ENCODE measurements at regions not wholly inside any gene's neighbourhood (a gene's known extent, or its start where the extent isn't known, plus 50 kb on each side); places are given as distances from the start of the nearest gene placed in this dataset.

GRCh38 chr1:101081496-101082488, 56.2 kb upstream of the DPH5 start:
- FAIRE-seq (no peak), DNase-seq (ENCODE audit: low read depth) (no peak)
- H3K27me3 ChIP-seq (ENCODE audit: control insufficient read depth, insufficient read depth, low read length), result no peaks in the 10 kb centered on the region
- no peak overlapping the region for H3K4me3 ChIP-seq (ENCODE audit: low read depth, low read length)
- no peaks in the 10 kb centered on the region for H3K36me3 ChIP-seq (ENCODE audit: control insufficient read depth, insufficient read depth, low read length)
- no peak for TF ChIP-seq CTCF (IDR thresholded peaks at IDR 0.05; ENCODE audit: insufficient read depth, low read length, severe bottlenecking)

- no peak for TF ChIP-seq CTCF (IDR thresholded peaks at IDR 0.05; ENCODE audit: insufficient read depth, low read length, severe bottlenecking)
- no peaks in the 10 kb centered on the region for H3K36me3 ChIP-seq (ENCODE audit: control insufficient read depth, insufficient read depth, low read length)
- no peak for DNase-seq (ENCODE audit: low read depth)
- H3K4me3 ChIP-seq (ENCODE audit: low read depth, low read length), result no peak overlapping the region
- FAIRE-seq, result no peak
- H3K27me3 ChIP-seq (ENCODE audit: control insufficient read depth, insufficient read depth, low read length), result no peaks in the 10 kb centered on the region
Measured at GRCh38 chr1:101080859-101081258, 55.3 kb upstream of the DPH5 start.

GRCh38 chr1:101079341-101079740, 53.8 kb upstream of the DPH5 start:
- H3K4me3 ChIP-seq (ENCODE audit: low read depth, low read length), result no peak overlapping the region
- FAIRE-seq (no peak), DNase-seq (ENCODE audit: low read depth) (no peak)
- TF ChIP-seq CTCF (IDR thresholded peaks at IDR 0.05; ENCODE audit: insufficient read depth, low read length, severe bottlenecking), result no peak
- H3K36me3 ChIP-seq (ENCODE audit: control insufficient read depth, insufficient read depth, low read length), result no peaks in the 10 kb centered on the region
- H3K27me3 ChIP-seq (ENCODE audit: control insufficient read depth, insufficient read depth, low read length), result no peaks in the 10 kb centered on the region

GRCh38 chr1:101077849-101078248, 52.3 kb upstream of the DPH5 start:
- DNase-seq (ENCODE audit: low read depth), result no peak
- no peaks in the 10 kb centered on the region for H3K36me3 ChIP-seq (ENCODE audit: control insufficient read depth, insufficient read depth, low read length)
- no peaks in the 10 kb centered on the region for H3K27me3 ChIP-seq (ENCODE audit: control insufficient read depth, insufficient read depth, low read length)
- FAIRE-seq, result no peak
- H3K4me3 ChIP-seq (ENCODE audit: low read depth, low read length), result no peak overlapping the region
- TF ChIP-seq CTCF (IDR thresholded peaks at IDR 0.05; ENCODE audit: insufficient read depth, low read length, severe bottlenecking), result no peak

- no peak for FAIRE-seq
- TF ChIP-seq CTCF (IDR thresholded peaks at IDR 0.05; ENCODE audit: insufficient read depth, low read length, severe bottlenecking), result no peak
- H3K36me3 ChIP-seq (ENCODE audit: control insufficient read depth, insufficient read depth, low read length), result no peaks in the 10 kb centered on the region
Measured at GRCh38 chr1:101075926-101076325, 50.3 kb upstream of the DPH5 start.

More at GRCh38 chr1:101075926-101076325, 50.3 kb upstream of the DPH5 start:
- peak; percentile 79 for DNase-seq (ENCODE audit: low read depth)
- Histone ChIP-seq H3K4me3 (ENCODE audit: low read depth, low read length) (no peak overlapping the region), H3K27me3 (ENCODE audit: control insufficient read depth, insufficient read depth, low read length) (no peaks in the 10 kb centered on the region)
